ENCODE measurements at regions not wholly inside any gene's neighbourhood (a gene's known extent, or its start where the extent isn't known, plus 50 kb on each side); places are given as distances from the start of the nearest gene placed in this dataset.

- no peak overlapping the region for H3K4me3 ChIP-seq (ENCODE audit: low read length)
- TF ChIP-seq CTCF (IDR thresholded peaks at IDR 0.05; ENCODE audit: insufficient read depth, low read depth, low read length, missing control alignments) = no peak
- DNase-seq (ENCODE audit: low read depth) = peak; percentile 93
Measured at GRCh38 chr2:142218471-142218870, 87.7 kb upstream of the LRP1B start.

GRCh38 chr2:142217804-142218203, 87.0 kb upstream of the LRP1B start:
- peak; percentile 54 for DNase-seq (ENCODE audit: low read depth)
- TF ChIP-seq CTCF (IDR thresholded peaks at IDR 0.05; ENCODE audit: insufficient read depth, low read depth, low read length, missing control alignments) = no peak
- H3K4me3 ChIP-seq (ENCODE audit: low read length) = no peak overlapping the region

- no peak overlapping the region for H3K4me3 ChIP-seq (ENCODE audit: low read length)
- DNase-seq (ENCODE audit: low read depth) = no peak
- no peak for TF ChIP-seq CTCF (IDR thresholded peaks at IDR 0.05; ENCODE audit: insufficient read depth, low read depth, low read length, missing control alignments)
Measured at GRCh38 chr2:142200062-142200461, 69.2 kb upstream of the LRP1B start.

- DNase-seq (ENCODE audit: low read depth) = no peak
- H3K4me3 ChIP-seq (ENCODE audit: low read length) = no peak overlapping the region
- TF ChIP-seq CTCF (IDR thresholded peaks at IDR 0.05; ENCODE audit: insufficient read depth, low read depth, low read length, missing control alignments) = no peak
Measured at GRCh38 chr2:142199073-142199472, 68.3 kb upstream of the LRP1B start.

- peak; percentile 29 for DNase-seq (ENCODE audit: low read depth)
- no peak overlapping the region for H3K4me3 ChIP-seq (ENCODE audit: low read length)
- no peak for TF ChIP-seq CTCF (IDR thresholded peaks at IDR 0.05; ENCODE audit: insufficient read depth, low read depth, low read length, missing control alignments)
Measured at GRCh38 chr2:142190805-142191204, 60.0 kb upstream of the LRP1B start.

GRCh38 chr2:142189501-142189900, 58.7 kb upstream of the LRP1B start:
- H3K4me3 ChIP-seq (ENCODE audit: low read length) = no peak overlapping the region
- peak; percentile 1 for DNase-seq (ENCODE audit: low read depth)
- TF ChIP-seq CTCF (IDR thresholded peaks at IDR 0.05; ENCODE audit: insufficient read depth, low read depth, low read length, missing control alignments) = no peak

- DNase-seq (ENCODE audit: low read depth) = no peak
- no peak for TF ChIP-seq CTCF (IDR thresholded peaks at IDR 0.05; ENCODE audit: insufficient read depth, low read depth, low read length, missing control alignments)
- no peak overlapping the region for H3K4me3 ChIP-seq (ENCODE audit: low read length)
Measured at GRCh38 chr2:142188562-142188961, 57.7 kb upstream of the LRP1B start.

Data from epithelial cell of esophagus (primary cell).